ENCODE measurements at regions not wholly inside any gene's neighbourhood (a gene's known extent, or its start where the extent isn't known, plus 50 kb on each side); places are given as distances from the start of the nearest gene placed in this dataset.

- no peak for TF ChIP-seq POLR2A (IDR thresholded peaks at IDR 0.05)
- no peak for TF ChIP-seq CTCF (IDR thresholded peaks at IDR 0.05)
Measured at GRCh38 chr11:95653680-95654079, 135.9 kb downstream of the FAM76B start.

Measured in right lobe of liver (tissue), 4 donors.